CD4-positive, alpha-beta memory T cell (primary cell): ENCODE measurements at regions not wholly inside any gene's neighbourhood (a gene's known extent, or its start where the extent isn't known, plus 50 kb on each side); places are given as distances from the start of the nearest gene placed in this dataset.
A peak's percentile ranks its signal among the peaks of the same experiment; 100 is the strongest.

Source experiments
- CTCF ChIA-PET: fragments of 350-600 bp; sonication (Branson Sonifier 250); formaldehyde crosslinking; loops from one replicate; lab custom pipeline; 2021; ENCODE audit warnings: inconsistent platforms; ENCODE audit not compliant: partially characterized antibody; lab: Charles Lee
- POLR2A ChIA-PET: fragments of 350-600 bp; sonication (Branson Sonifier 250); formaldehyde crosslinking; loops from one replicate; lab custom pipeline; 2021; ENCODE audit not compliant: partially characterized antibody; lab: Charles Lee
- DNase-seq, 5 donors: peaks; one replicate each; pipeline versions ENCODE4 v3.0.0 to v3.0.0-alpha.2; 2020 to 2022; ENCODE audit warnings: mixed read lengths in 1 of 5
- H3K27ac ChIP-seq: one replicate; pipeline ENCODE4 v1.7.0; 2013; ENCODE audit warnings: low read depth, low read length
- H3K27me3 ChIP-seq: 2 replicates; pipeline ENCODE4 v1.7.0; 2013; ENCODE audit warnings: mild to moderate bottlenecking, low read length, moderate library complexity; ENCODE audit not compliant: insufficient read depth
- H3K36me3 ChIP-seq: 2 replicates; pipeline ENCODE4 v1.7.0; 2013; ENCODE audit warnings: mild to moderate bottlenecking, low read length, moderate library complexity; ENCODE audit not compliant: insufficient read depth
- H3K4me1 ChIP-seq: 2 replicates; pipeline ENCODE4 v1.7.0; 2013; ENCODE audit warnings: mild to moderate bottlenecking, low read length, moderate library complexity; ENCODE audit not compliant: insufficient read depth
- H3K4me3 ChIP-seq, 2 donors: one replicate each; pipeline ENCODE4 v1.7.0; 2013; ENCODE audit warnings: low read length in 2 of 2, mild to moderate bottlenecking in 1 of 2
- H3K9me3 ChIP-seq, 2 donors: one replicate each; pipeline ENCODE4 v1.7.0; 2013; ENCODE audit warnings: low read length in 2 of 2, control low read depth in 1 of 2; ENCODE audit not compliant: control insufficient read depth in 1 of 2
- H3K27ac Mint-ChIP-seq, 7 donors: one replicate each; pipeline ENCODE4 v1.8.0; 2020 to 2021; ENCODE audit warnings: mixed read lengths in 7 of 7, mild to moderate bottlenecking in 6 of 7, inconsistent platforms in 3 of 7, moderate library complexity in 3 of 7
- H3K27me3 Mint-ChIP-seq, 2 donors: one replicate each; pipeline ENCODE4 v1.8.0; 2020 to 2021; ENCODE audit warnings: mixed read lengths in 2 of 2
- H3K36me3 Mint-ChIP-seq, 2 donors: one replicate each; pipeline ENCODE4 v1.8.0; 2020 to 2021; ENCODE audit warnings: mixed read lengths in 2 of 2, inconsistent platforms in 1 of 2, mild to moderate bottlenecking in 1 of 2
- H3K4me1 Mint-ChIP-seq, 4 donors: one replicate each; pipeline ENCODE4 v1.8.0; 2020 to 2021; ENCODE audit warnings: mixed read lengths in 4 of 4, mild to moderate bottlenecking in 1 of 4
- H3K4me3 Mint-ChIP-seq, 8 donors: one replicate each; pipeline ENCODE4 v1.8.0; 2020 to 2021; ENCODE audit warnings: mixed read lengths in 8 of 8, mild to moderate bottlenecking in 7 of 8, moderate library complexity in 6 of 8, inconsistent platforms in 3 of 8
- H3K9me3 Mint-ChIP-seq, 8 donors: one replicate each; pipeline ENCODE4 v1.8.0; 2020 to 2021; ENCODE audit warnings: mixed read lengths in 8 of 8, mild to moderate bottlenecking in 5 of 8, inconsistent platforms in 3 of 8, moderate library complexity in 1 of 8
- intact Hi-C: fragments of 100-400 bp; cut with micrococcal nuclease; formaldehyde crosslinking; loops from one replicate; pipeline ENCODE4 v1.15.1; 2023

DNA sequence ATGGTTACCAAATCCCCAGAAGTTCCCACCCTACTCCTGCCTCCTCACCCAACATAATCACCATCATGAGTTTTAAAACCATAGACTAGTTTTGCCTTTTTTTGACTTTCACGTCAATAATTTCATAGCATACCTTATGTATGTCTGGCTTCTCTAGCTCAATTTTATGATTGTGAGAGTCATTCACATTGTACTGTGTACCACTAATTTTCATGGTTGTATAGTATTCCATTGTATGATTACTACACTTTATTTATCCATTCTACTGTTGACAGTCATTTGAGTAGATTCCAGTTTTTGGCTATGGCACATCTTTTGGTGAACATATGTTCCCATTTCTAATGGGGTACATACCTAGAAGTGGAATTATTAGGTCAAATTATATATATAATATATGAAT, 195.3 kb upstream of the TCF21 start:
- ChIA-PET CTCF (no interaction called here), POLR2A (no interaction called here)
- Mint-ChIP-seq H3K27ac (no peak overlapping the region), H3K9me3 (peaks cover 0 to 8% (median under 1%) of the 10 kb centered on the region in 8 donors), H3K4me1 (peaks cover 0 to 6% (median under 1%) of the 10 kb centered on the region in 4 donors), H3K4me3 (no peak overlapping the region), H3K27me3 (peaks cover 0 to under 1% of the 10 kb centered on the region in 2 donors), H3K36me3 (no peaks in the 10 kb centered on the region)
- intact Hi-C loops: no loop called here
- H3K27me3 ChIP-seq: no peaks in the 10 kb centered on the region
- H3K4me3 ChIP-seq: no peak overlapping the region
- no peaks in the 10 kb centered on the region for H3K36me3 ChIP-seq
- no peak for DNase-seq
- no peaks in the 10 kb centered on the region for H3K9me3 ChIP-seq
- H3K27ac ChIP-seq: no peak overlapping the region
- H3K4me1 ChIP-seq: no peaks in the 10 kb centered on the region

DNA sequence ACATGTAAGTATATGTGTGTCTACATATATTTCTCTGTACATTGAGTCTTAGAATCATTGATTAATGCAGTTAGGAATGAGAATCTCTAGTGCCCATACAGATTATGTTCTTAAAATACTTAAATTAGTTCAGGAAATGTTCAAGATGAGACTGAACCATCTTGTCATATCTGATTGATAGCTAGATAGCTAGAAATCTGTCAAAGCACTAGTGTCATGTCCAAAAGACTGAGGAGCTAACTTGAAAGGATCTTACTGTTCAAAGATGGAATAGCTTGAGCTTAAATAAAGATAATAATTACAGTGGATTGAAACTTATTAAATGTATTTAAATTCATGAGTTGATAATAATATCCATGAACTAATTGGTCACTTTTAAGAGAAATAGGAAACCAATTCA, 191.7 kb upstream of the TCF21 start:
- intact Hi-C loops: no loop called here
- no peak for DNase-seq
- peaks cover 0 to 13% (median 2%) of the 10 kb centered on the region in 4 donors for H3K4me1 Mint-ChIP-seq
- ChIA-PET CTCF (no interaction called here), POLR2A (no interaction called here)
- peaks cover 0 to 10% (median 2%) of the 10 kb centered on the region in 8 donors for H3K9me3 Mint-ChIP-seq
- no peak overlapping the region for H3K27ac Mint-ChIP-seq
- H3K27me3 ChIP-seq: no peaks in the 10 kb centered on the region
- no peaks in the 10 kb centered on the region for H3K36me3 Mint-ChIP-seq
- H3K27me3 Mint-ChIP-seq: peaks cover 0 to 1% of the 10 kb centered on the region in 2 donors
- H3K4me3 ChIP-seq: no peak overlapping the region
- no peaks in the 10 kb centered on the region for H3K36me3 ChIP-seq
- no peaks in the 10 kb centered on the region for H3K9me3 ChIP-seq
- no peak overlapping the region for H3K27ac ChIP-seq
- no peaks in the 10 kb centered on the region for H3K4me1 ChIP-seq
- H3K4me3 Mint-ChIP-seq: no peak overlapping the region

DNA sequence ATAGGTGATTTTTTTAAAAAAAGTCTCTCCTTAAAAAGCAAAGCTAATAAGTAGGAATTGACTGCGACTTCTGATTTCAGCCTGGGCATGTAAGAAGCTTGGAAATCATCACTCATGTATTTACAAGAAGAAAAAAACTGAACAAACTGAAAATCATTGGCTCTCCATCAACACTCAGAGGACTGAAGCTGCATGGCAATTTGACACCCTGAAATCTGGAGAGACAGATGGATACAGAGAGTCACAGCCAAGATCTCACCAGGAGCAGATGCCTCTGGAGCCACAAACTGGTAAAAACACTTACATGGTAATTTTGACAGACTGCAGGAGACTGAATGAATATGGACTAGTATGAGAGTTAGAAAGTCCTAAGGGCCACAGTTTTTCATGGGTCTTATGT, 191.2 kb upstream of the TCF21 start:
- Histone ChIP-seq H3K27me3 (no peaks in the 10 kb centered on the region), H3K36me3 (no peaks in the 10 kb centered on the region), H3K9me3 (no peaks in the 10 kb centered on the region), H3K4me3 (no peak overlapping the region), H3K4me1 (no peaks in the 10 kb centered on the region), H3K27ac (no peak overlapping the region)
- Mint-ChIP-seq H3K4me3 (no peak overlapping the region), H3K9me3 (peaks cover 0 to 9% (median 2%) of the 10 kb centered on the region in 8 donors), H3K36me3 (no peaks in the 10 kb centered on the region), H3K4me1 (peaks cover 0 to 13% (median 2%) of the 10 kb centered on the region in 4 donors), H3K27ac (peak overlapping the region in 1 of 7 donors; percentile 28), H3K27me3 (peaks cover 0 to 1% of the 10 kb centered on the region in 2 donors)
- ChIA-PET POLR2A (no interaction called here), CTCF (no interaction called here)
- intact Hi-C loops: no loop called here
- no peak for DNase-seq

DNA sequence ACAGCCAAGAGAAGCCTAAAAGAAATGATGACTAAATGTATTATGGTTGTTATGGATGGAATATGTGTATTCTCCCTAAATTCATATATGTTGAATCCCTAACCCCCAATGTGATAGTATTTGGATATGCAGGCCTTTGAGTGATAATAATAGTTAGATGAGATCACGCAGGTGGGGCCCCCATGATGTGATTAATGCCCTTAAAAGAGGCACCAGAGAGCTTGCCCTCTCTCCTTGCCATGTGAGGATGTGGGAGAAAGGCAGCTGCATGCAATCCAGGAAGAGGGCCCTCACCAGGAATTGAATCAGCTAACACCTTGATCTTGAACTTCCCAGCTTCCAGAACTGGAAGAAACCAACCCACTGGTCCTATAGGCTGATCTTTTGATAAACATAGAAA, 190.6 kb upstream of the TCF21 start:
- intact Hi-C loops: no loop called here
- H3K27ac Mint-ChIP-seq: no peak overlapping the region
- ChIA-PET POLR2A (no interaction called here), CTCF (no interaction called here)
- H3K27me3 ChIP-seq: no peaks in the 10 kb centered on the region
- H3K27me3 Mint-ChIP-seq: peaks cover 0 to 1% of the 10 kb centered on the region in 2 donors
- no peak overlapping the region for H3K27ac ChIP-seq
- no peaks in the 10 kb centered on the region for H3K4me1 ChIP-seq
- peaks cover 0 to 13% (median 2%) of the 10 kb centered on the region in 4 donors for H3K4me1 Mint-ChIP-seq
- H3K4me3 Mint-ChIP-seq: no peak overlapping the region
- no peak overlapping the region for H3K4me3 ChIP-seq
- H3K9me3 ChIP-seq: no peaks in the 10 kb centered on the region
- peaks cover 0 to 7% (median 2%) of the 10 kb centered on the region in 8 donors for H3K9me3 Mint-ChIP-seq
- DNase-seq: no peak
- H3K36me3 Mint-ChIP-seq: no peaks in the 10 kb centered on the region
- no peaks in the 10 kb centered on the region for H3K36me3 ChIP-seq

- Mint-ChIP-seq H3K4me3 (no peak overlapping the region), H3K9me3 (peaks cover 0 to 7% (median 2%) of the 10 kb centered on the region in 8 donors), H3K27ac (no peak overlapping the region), H3K4me1 (peaks cover 0 to 13% (median 2%) of the 10 kb centered on the region in 4 donors), H3K36me3 (no peaks in the 10 kb centered on the region), H3K27me3 (peaks cover 0 to 1% of the 10 kb centered on the region in 2 donors)
- CTCF ChIA-PET: interaction anchor here (0.7 kb wide), 1 partner anchor 11 kb away, joined by 3 read pairs; no protein-coding TSS in a partner anchor
- intact Hi-C loops: no loop called here
- H3K27ac ChIP-seq: no peak overlapping the region
- no peaks in the 10 kb centered on the region for H3K36me3 ChIP-seq
- POLR2A ChIA-PET: no interaction called here
- H3K9me3 ChIP-seq: no peaks in the 10 kb centered on the region
- DNase-seq: no peak
- H3K27me3 ChIP-seq: no peaks in the 10 kb centered on the region
- H3K4me1 ChIP-seq: no peaks in the 10 kb centered on the region
- no peak overlapping the region for H3K4me3 ChIP-seq
Measured at GRCh38 chr6:133699741-133700385, 189.1 kb upstream of the TCF21 start.

DNA sequence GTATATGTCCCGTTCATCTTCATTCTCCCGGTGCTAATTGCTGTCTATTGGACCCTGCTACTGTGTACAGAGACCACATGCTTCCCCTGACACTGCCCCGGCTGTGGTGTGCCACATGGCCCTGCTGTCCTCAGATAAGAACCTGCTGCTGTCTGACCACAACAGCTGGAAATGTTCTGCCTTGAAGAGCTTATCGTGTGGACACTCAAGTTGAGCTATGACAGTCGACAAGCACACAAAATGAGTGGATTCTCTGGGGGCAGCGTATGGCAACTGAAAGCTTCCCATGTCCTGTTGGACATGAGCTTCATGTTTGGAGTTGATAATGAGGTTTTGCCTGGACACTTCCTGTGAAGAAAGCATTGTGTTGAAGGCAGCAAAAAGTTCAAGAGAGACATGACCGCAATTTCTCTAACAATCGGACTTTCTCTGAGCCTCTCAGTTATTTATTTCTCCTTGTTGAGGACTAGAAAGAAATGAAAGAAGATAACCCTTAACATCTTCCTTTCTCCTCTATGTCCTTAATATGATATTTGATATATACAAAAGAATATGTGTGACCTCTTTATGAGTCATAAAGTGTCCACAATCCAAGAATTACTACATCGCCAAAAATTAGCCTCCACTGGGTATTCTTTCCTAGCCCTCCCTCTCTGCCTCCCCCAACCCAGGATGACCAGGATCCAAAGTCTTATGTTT, 187.1 kb upstream of the TCF21 start:
- no peaks in the 10 kb centered on the region for H3K36me3 Mint-ChIP-seq

DNA sequence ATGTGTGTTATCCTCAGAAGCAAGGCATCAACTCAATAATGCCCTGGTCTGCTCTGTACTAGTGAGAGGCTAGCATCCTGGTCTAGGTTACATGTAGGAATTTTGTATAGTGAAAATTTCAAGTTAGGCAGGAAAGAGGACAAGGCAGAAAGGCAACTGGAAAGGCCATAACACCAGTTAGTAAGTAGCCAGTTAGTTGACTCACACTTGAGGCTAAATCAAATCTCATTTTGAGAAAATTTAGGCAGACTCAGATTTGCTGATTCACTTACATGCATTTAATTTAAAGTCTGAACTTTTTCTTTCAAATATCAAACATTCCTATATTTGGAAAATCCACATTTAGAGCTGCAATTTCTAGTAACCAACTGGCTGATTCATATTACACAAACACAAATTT, 184.5 kb upstream of the TCF21 start:
- DNase-seq: no peak
- Histone ChIP-seq H3K27ac (no peak overlapping the region), H3K27me3 (no peaks in the 10 kb centered on the region), H3K4me1 (no peaks in the 10 kb centered on the region), H3K9me3 (no peaks in the 10 kb centered on the region), H3K4me3 (no peak overlapping the region), H3K36me3 (no peaks in the 10 kb centered on the region)
- intact Hi-C loops: no loop called here
- H3K4me3 Mint-ChIP-seq: no peak overlapping the region
- peaks cover 0 to 1% of the 10 kb centered on the region in 2 donors for H3K27me3 Mint-ChIP-seq
- no peaks in the 10 kb centered on the region for H3K36me3 Mint-ChIP-seq
- ChIA-PET POLR2A (no interaction called here), CTCF (no interaction called here)
- peaks cover 0 to 13% (median 3%) of the 10 kb centered on the region in 4 donors for H3K4me1 Mint-ChIP-seq
- no peak overlapping the region for H3K27ac Mint-ChIP-seq
- H3K9me3 Mint-ChIP-seq: peaks cover 0 to 7% (median 1%) of the 10 kb centered on the region in 8 donors

More for the DNA sequence above, 187.1 kb upstream of the TCF21 start:
- Mint-ChIP-seq H3K4me1 (peaks cover 0 to 13% (median 2%) of the 10 kb centered on the region in 4 donors), H3K4me3 (no peak overlapping the region), H3K27ac (no peak overlapping the region), H3K9me3 (peaks cover 0 to 9% (median 0%) of the 10 kb centered on the region in 8 donors), H3K27me3 (peaks cover 0 to 1% of the 10 kb centered on the region in 2 donors)
- ChIA-PET CTCF (no interaction called here), POLR2A (no interaction called here)
- Histone ChIP-seq H3K9me3 (no peaks in the 10 kb centered on the region), H3K4me1 (no peaks in the 10 kb centered on the region), H3K27ac (no peak overlapping the region), H3K36me3 (no peaks in the 10 kb centered on the region), H3K4me3 (no peak overlapping the region), H3K27me3 (no peaks in the 10 kb centered on the region)
- intact Hi-C loops: no loop called here
- DNase-seq: no peak
